CD14-positive monocyte (primary cell): ENCODE measurements at regions not wholly inside any gene's neighbourhood (a gene's known extent, or its start where the extent isn't known, plus 50 kb on each side); places are given as distances from the start of the nearest gene placed in this dataset.

Source experiments
- DNase-seq, 3 donors: peaks; one replicate each; pipeline ENCODE4 v3.0.0-alpha.2; 2011 to 2022
- H2AFZ ChIP-seq: 2 replicates; pipeline ENCODE4 v1.6.0; 2012; ENCODE audit warnings: mild to moderate bottlenecking, low read depth, low read length, inconsistent platforms; ENCODE audit not compliant: insufficient read depth, poor library complexity, severe bottlenecking
- H3K27ac ChIP-seq, 2 donors: 1 replicate in 1 of 2; 2 replicates in 1 of 2; pipeline ENCODE4 v1.5.1; 2012 to 2013; ENCODE audit warnings: low read length in 2 of 2, control low read depth in 1 of 2, inconsistent platforms in 1 of 2, low read depth in 1 of 2, mild to moderate bottlenecking in 1 of 2
- H3K27me3 ChIP-seq, 2 donors: one replicate each; pipeline versions ENCODE4 v1.6.0 to v1.6.1; 2011 to 2013; ENCODE audit warnings: low read length in 2 of 2; ENCODE audit not compliant: control insufficient read depth in 2 of 2, insufficient read depth in 2 of 2
- H3K36me3 ChIP-seq, 2 donors: replicated peaks in 1 of 2; 1 replicate in 1 of 2; 2 replicates in 1 of 2; pipeline versions ENCODE4 v1.5.1 to v1.6.1; 2012 to 2013; ENCODE audit warnings: low read length in 2 of 2, control low read depth in 1 of 2, inconsistent platforms in 1 of 2, mild to moderate bottlenecking in 1 of 2; ENCODE audit not compliant: insufficient read depth in 2 of 2, control insufficient read depth in 1 of 2
- H3K4me1 ChIP-seq, 2 donors: 1 replicate in 1 of 2; 2 replicates in 1 of 2; pipeline versions ENCODE4 v1.5.1 to v1.6.1; 2012 to 2013; ENCODE audit warnings: low read length in 2 of 2, control low read depth in 1 of 2, inconsistent platforms in 1 of 2, mild to moderate bottlenecking in 1 of 2, moderate library complexity in 1 of 2; ENCODE audit not compliant: insufficient read depth in 2 of 2, control insufficient read depth in 1 of 2
- H3K4me2 ChIP-seq: replicated peaks from 2 replicates; pipeline ENCODE3; 2012; ENCODE audit warnings: low read length, moderate library complexity, mild to moderate bottlenecking; ENCODE audit not compliant: poor library complexity, severe bottlenecking; ENCODE audit errors: extremely low read depth
- H3K4me3 ChIP-seq, 3 experiments: fragments of 200-600 bp in 1 of 3; sonication (generic) in 1 of 3; replicated peaks in 1 of 3; 1 replicate in 2 of 3; 2 replicates in 1 of 3; pipeline ENCODE4 v1.5.1; 2011 to 2013; ENCODE audit warnings: low read length in 3 of 3, mild to moderate bottlenecking in 3 of 3, control low read depth in 2 of 3, low read depth in 2 of 3, inconsistent platforms in 1 of 3, moderate library complexity in 1 of 3
- H3K79me2 ChIP-seq: 2 replicates; pipeline ENCODE4 v1.6.0; 2012; ENCODE audit warnings: mild to moderate bottlenecking, control low read depth, inconsistent platforms, low read length, moderate library complexity; ENCODE audit not compliant: insufficient read depth
- H3K9ac ChIP-seq: 2 replicates; pipeline ENCODE4 v1.6.0; 2017; ENCODE audit warnings: low read length, mild to moderate bottlenecking; ENCODE audit not compliant: insufficient read depth, poor library complexity, severe bottlenecking
- H3K9me3 ChIP-seq, 2 donors: replicated peaks in 1 of 2; 1 replicate in 1 of 2; 2 replicates in 1 of 2; pipeline versions ENCODE4 v1.5.1 to v1.6.1; 2012 to 2013; ENCODE audit warnings: low read length in 2 of 2, control low read depth in 1 of 2; ENCODE audit not compliant: control insufficient read depth in 1 of 2, insufficient read depth in 1 of 2
- H4K20me1 ChIP-seq: 2 replicates; pipeline ENCODE4 v1.6.0; 2012; ENCODE audit warnings: mild to moderate bottlenecking, low read length, control low read depth, moderate library complexity; ENCODE audit not compliant: insufficient read depth
- H3K27ac Mint-ChIP-seq, 7 donors: one replicate each; pipeline ENCODE4 v1.8.0; 2020; ENCODE audit warnings: mild to moderate bottlenecking in 7 of 7, mixed read lengths in 7 of 7, moderate library complexity in 6 of 7, inconsistent platforms in 2 of 7
- H3K27me3 Mint-ChIP-seq, 3 donors: one replicate each; pipeline ENCODE4 v1.8.0; 2021 to 2022; ENCODE audit warnings: low read depth in 3 of 3, mild to moderate bottlenecking in 3 of 3, mixed read lengths in 3 of 3, moderate library complexity in 3 of 3, inconsistent platforms in 1 of 3
- H3K36me3 Mint-ChIP-seq, 2 donors: one replicate each; pipeline ENCODE4 v1.8.0; 2020; ENCODE audit warnings: mixed read lengths in 2 of 2, inconsistent platforms in 1 of 2, mild to moderate bottlenecking in 1 of 2
- H3K4me1 Mint-ChIP-seq: one replicate; pipeline ENCODE4 v1.8.0; 2020; ENCODE audit warnings: mild to moderate bottlenecking, mixed read lengths
- H3K4me3 Mint-ChIP-seq, 2 donors: one replicate each; pipeline ENCODE4 v1.8.0; 2020; ENCODE audit warnings: mild to moderate bottlenecking in 2 of 2, mixed read lengths in 2 of 2, moderate library complexity in 1 of 2
- H3K9me3 Mint-ChIP-seq, 7 donors: one replicate each; pipeline ENCODE4 v1.8.0; 2020 to 2022; ENCODE audit warnings: mixed read lengths in 7 of 7, mild to moderate bottlenecking in 6 of 7, moderate library complexity in 6 of 7, inconsistent platforms in 2 of 7
- WGBS: methylation state at CpG from one replicate; pipeline ENCODE4 v1.1.5; 2013; ENCODE audit warnings: missing lambda C conversion rate; ENCODE audit not compliant: insufficient coverage; 5-methylcytosine and 5-hydroxymethylcytosine counted together
- intact Hi-C, 2 donors: fragments of 100-400 bp; cut with micrococcal nuclease; formaldehyde crosslinking; loops; one replicate each; pipeline versions ENCODE4 v1.15.0 to v1.15.1; 2023
- TF ChIP-seq, protein P1 (sequence below): fragments of 200-600 bp; IDR thresholded peaks from one replicate; pipeline ENCODE4 v1.8.0; 2022; ENCODE audit warnings: antibody characterized with exemption, mild to moderate bottlenecking

DNA sequence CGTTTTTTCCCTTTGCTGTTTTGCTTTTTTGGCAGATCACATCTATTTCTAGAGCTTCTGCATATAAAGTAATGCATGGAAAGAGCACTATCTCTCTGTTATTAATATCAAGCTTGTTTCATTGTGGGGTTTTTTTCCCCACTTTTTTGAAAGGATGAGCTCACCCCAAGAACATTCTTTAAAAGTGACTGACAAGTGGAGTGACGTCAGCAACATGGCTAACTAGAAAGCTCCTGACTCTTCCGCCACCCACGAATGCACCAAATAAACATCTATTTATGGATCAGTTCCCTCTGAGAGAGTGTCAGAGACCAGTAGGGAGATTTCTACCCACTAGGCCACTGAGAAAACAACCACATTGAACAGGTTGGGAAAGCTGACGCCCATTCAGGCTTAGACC, 445.4 kb downstream of the GALC start:
- H3K9me3 Mint-ChIP-seq: peaks cover 6 to 17% (median 10%) of the 10 kb centered on the region in 7 donors
- H3K9ac ChIP-seq: no peak overlapping the region
- no CpG with 5 or more reads among the region's 5 CpGs for WGBS
- no peaks in the 10 kb centered on the region for H3K36me3 ChIP-seq
- DNase-seq: no peak
- H3K4me3 ChIP-seq: no peak overlapping the region
- H3K4me2 ChIP-seq: no peak overlapping the region
- no peaks in the 10 kb centered on the region for H4K20me1 ChIP-seq
- H3K4me1 Mint-ChIP-seq: no peaks in the 10 kb centered on the region
- no peaks in the 10 kb centered on the region for H3K27me3 ChIP-seq
- no peak overlapping the region for H2AFZ ChIP-seq
- no peaks in the 10 kb centered on the region for H3K79me2 ChIP-seq
- intact Hi-C loops: no loop called here
- H3K27me3 Mint-ChIP-seq: no peaks in the 10 kb centered on the region
- no peaks in the 10 kb centered on the region for H3K4me1 ChIP-seq
- H3K4me3 Mint-ChIP-seq: no peak overlapping the region
- peak overlapping the region in 1 of 7 donors; percentile 35 for H3K27ac Mint-ChIP-seq
- H3K27ac ChIP-seq: no peak overlapping the region
- TF ChIP-seq, protein P1, sequence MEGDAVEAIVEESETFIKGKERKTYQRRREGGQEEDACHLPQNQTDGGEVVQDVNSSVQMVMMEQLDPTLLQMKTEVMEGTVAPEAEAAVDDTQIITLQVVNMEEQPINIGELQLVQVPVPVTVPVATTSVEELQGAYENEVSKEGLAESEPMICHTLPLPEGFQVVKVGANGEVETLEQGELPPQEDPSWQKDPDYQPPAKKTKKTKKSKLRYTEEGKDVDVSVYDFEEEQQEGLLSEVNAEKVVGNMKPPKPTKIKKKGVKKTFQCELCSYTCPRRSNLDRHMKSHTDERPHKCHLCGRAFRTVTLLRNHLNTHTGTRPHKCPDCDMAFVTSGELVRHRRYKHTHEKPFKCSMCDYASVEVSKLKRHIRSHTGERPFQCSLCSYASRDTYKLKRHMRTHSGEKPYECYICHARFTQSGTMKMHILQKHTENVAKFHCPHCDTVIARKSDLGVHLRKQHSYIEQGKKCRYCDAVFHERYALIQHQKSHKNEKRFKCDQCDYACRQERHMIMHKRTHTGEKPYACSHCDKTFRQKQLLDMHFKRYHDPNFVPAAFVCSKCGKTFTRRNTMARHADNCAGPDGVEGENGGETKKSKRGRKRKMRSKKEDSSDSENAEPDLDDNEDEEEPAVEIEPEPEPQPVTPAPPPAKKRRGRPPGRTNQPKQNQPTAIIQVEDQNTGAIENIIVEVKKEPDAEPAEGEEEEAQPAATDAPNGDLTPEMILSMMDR: no peak
- peaks cover 22 to 28% of the 10 kb centered on the region in 2 donors for H3K9me3 ChIP-seq
- H3K36me3 Mint-ChIP-seq: no peaks in the 10 kb centered on the region

DNA sequence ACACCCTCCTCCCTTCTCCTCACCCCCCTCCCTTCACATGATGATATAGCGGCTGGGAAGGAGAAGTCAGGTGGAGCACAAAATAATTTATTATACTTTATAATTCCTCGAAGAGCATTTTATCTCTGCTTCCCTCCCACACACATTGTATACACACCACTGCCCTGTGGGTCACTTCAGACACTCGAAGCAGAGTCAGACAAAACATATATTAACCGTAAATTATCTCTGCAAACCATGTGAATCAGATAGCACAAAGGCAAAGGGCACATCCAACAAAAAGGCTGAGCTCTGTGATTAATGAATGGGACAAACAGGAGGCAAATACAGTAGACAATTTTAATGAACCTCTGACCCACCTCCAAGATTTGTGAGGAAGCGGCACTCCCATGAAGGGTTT, 450.7 kb downstream of the GALC start:
- H3K9me3 Mint-ChIP-seq: peaks cover 1 to 17% (median 6%) of the 10 kb centered on the region in 7 donors
- H3K4me3 Mint-ChIP-seq: no peak overlapping the region
- H4K20me1 ChIP-seq: no peaks in the 10 kb centered on the region
- no peaks in the 10 kb centered on the region for H3K36me3 ChIP-seq
- TF ChIP-seq, protein P1: no peak
- no CpG with 5 or more reads among the region's 5 CpGs for WGBS
- H3K27me3 Mint-ChIP-seq: no peaks in the 10 kb centered on the region
- DNase-seq: no peak
- no peaks in the 10 kb centered on the region for H3K36me3 Mint-ChIP-seq
- no peak overlapping the region for H3K27ac ChIP-seq
- H3K9me3 ChIP-seq: peaks cover 4 to 8% of the 10 kb centered on the region in 2 donors
- no peaks in the 10 kb centered on the region for H3K4me1 ChIP-seq
- intact Hi-C loops: no loop called here
- H3K4me1 Mint-ChIP-seq: no peaks in the 10 kb centered on the region
- H2AFZ ChIP-seq: no peak overlapping the region
- H3K27me3 ChIP-seq: no peaks in the 10 kb centered on the region
- no peak overlapping the region for H3K4me2 ChIP-seq
- no peak overlapping the region for H3K27ac Mint-ChIP-seq
- no peak overlapping the region for H3K9ac ChIP-seq
- H3K4me3 ChIP-seq: no peak overlapping the region
- H3K79me2 ChIP-seq: no peaks in the 10 kb centered on the region
